Colonic mucosa (tissue), 4 donors: ENCODE measurements at regions not wholly inside any gene's neighbourhood (a gene's known extent, or its start where the extent isn't known, plus 50 kb on each side); places are given as distances from the start of the nearest gene placed in this dataset.

ENCODE experiments used
- DNase-seq: peaks from one replicate; pipeline ENCODE4 v3.0.0-alpha.2; 2020
- H3K27ac ChIP-seq: fragments of 200-600 bp; one replicate; pipeline ENCODE4 v1.8.0; 2021
- H3K27me3 ChIP-seq: fragments of 200-600 bp; one replicate; pipeline ENCODE4 v1.8.0; 2021
- H3K36me3 ChIP-seq: fragments of 200-600 bp; one replicate; pipeline ENCODE4 v1.8.0; 2021
- H3K4me1 ChIP-seq: fragments of 200-600 bp; one replicate; pipeline ENCODE4 v1.8.0; 2021; ENCODE audit warnings: mild to moderate bottlenecking
- H3K4me3 ChIP-seq: fragments of 200-600 bp; one replicate; pipeline ENCODE4 v1.8.0; 2021
- H3K9ac ChIP-seq, 2 donors: one replicate each; pipeline ENCODE4 v1.7.0; 2013; ENCODE audit warnings: control low read depth in 2 of 2, low read depth in 2 of 2, low read length in 2 of 2
- H3K9me3 ChIP-seq: fragments of 200-600 bp; one replicate; pipeline ENCODE4 v1.8.0; 2021
- CTCF ChIP-seq: fragments of 200-600 bp; IDR thresholded peaks from one replicate; pipeline ENCODE4 v1.8.0; 2022; ENCODE audit warnings: antibody characterized with exemption, mild to moderate bottlenecking
- intact Hi-C: fragments of 100-400 bp; cut with DNase I; formaldehyde crosslinking; loops from one replicate; pipeline ENCODE4 v1.14.1; 2022
- donor health status: healthy.
- donor health status: DM: no; HTN: no; CAD: no.
- donor health status: DM: no; HTN: no; CAD: no.

- no peak for DNase-seq
- Histone ChIP-seq H3K27ac (no peak overlapping the region), H3K27me3 (no peaks in the 10 kb centered on the region), H3K4me1 (no peaks in the 10 kb centered on the region), H3K4me3 (no peak overlapping the region), H3K36me3 (no peaks in the 10 kb centered on the region), H3K9ac (no peak overlapping the region), H3K9me3 (no peaks in the 10 kb centered on the region)
- no peak for TF ChIP-seq CTCF
- intact Hi-C loops: no loop called here
Measured at GRCh38 chr3:20751296-20751695, 565.3 kb upstream of the SGO1 start.

- DNase-seq: no peak
- no peaks in the 10 kb centered on the region for H3K36me3 ChIP-seq
- TF ChIP-seq CTCF: no peak
- no peak overlapping the region for H3K9ac ChIP-seq
- H3K4me1 ChIP-seq: no peaks in the 10 kb centered on the region
- H3K27me3 ChIP-seq: no peaks in the 10 kb centered on the region
- intact Hi-C loops: no loop called here
- H3K9me3 ChIP-seq: no peaks in the 10 kb centered on the region
- H3K27ac ChIP-seq: no peak overlapping the region
- no peak overlapping the region for H3K4me3 ChIP-seq
Measured at GRCh38 chr3:20747741-20748140, 561.7 kb upstream of the SGO1 start.

- H3K9ac ChIP-seq: no peak overlapping the region
- intact Hi-C loops: no loop called here
- no peak for DNase-seq
- no peaks in the 10 kb centered on the region for H3K27me3 ChIP-seq
- no peak overlapping the region for H3K27ac ChIP-seq
- TF ChIP-seq CTCF: no peak
- no peak overlapping the region for H3K4me3 ChIP-seq
- H3K9me3 ChIP-seq: no peaks in the 10 kb centered on the region
- no peaks in the 10 kb centered on the region for H3K36me3 ChIP-seq
- H3K4me1 ChIP-seq: no peaks in the 10 kb centered on the region
Measured at GRCh38 chr3:20743553-20744321, 557.7 kb upstream of the SGO1 start.

GRCh38 chr3:20742903-20743552 is 557.0 kb upstream of the SGO1 start:
- H3K4me3 ChIP-seq: no peak overlapping the region
- intact Hi-C loops: no loop called here
- TF ChIP-seq CTCF: no peak
- no peaks in the 10 kb centered on the region for H3K4me1 ChIP-seq
- no peaks in the 10 kb centered on the region for H3K36me3 ChIP-seq
- no peaks in the 10 kb centered on the region for H3K9me3 ChIP-seq
- H3K27me3 ChIP-seq: no peaks in the 10 kb centered on the region
- no peak overlapping the region for H3K9ac ChIP-seq
- H3K27ac ChIP-seq: no peak overlapping the region
- no peak for DNase-seq

- Histone ChIP-seq H3K27ac (no peak overlapping the region), H3K9ac (no peak overlapping the region), H3K27me3 (no peaks in the 10 kb centered on the region), H3K4me1 (no peaks in the 10 kb centered on the region), H3K36me3 (no peaks in the 10 kb centered on the region), H3K9me3 (no peaks in the 10 kb centered on the region), H3K4me3 (no peak overlapping the region)
- intact Hi-C loops: no loop called here
- no peak for TF ChIP-seq CTCF
- no peak for DNase-seq
Measured at GRCh38 chr3:20741381-20741780, 555.4 kb upstream of the SGO1 start.
